Natural killer cell (primary cell): ENCODE measurements at regions not wholly inside any gene's neighbourhood (a gene's known extent, or its start where the extent isn't known, plus 50 kb on each side); places are given as distances from the start of the nearest gene placed in this dataset.
"Not testable (repeated sequence)": the region's sequence is repeated elsewhere in the genome, so short reads cannot be mapped to it uniquely, and the experiment has no call there.

Source experiments
- ATAC-seq, 3 donors: fragments of 150-1000 bp in 2 of 3; fragments of 200-7000 bp in 1 of 3; cut with Tn5 transposase; 1 replicate in 1 of 3; 2 replicates in 2 of 3; pipeline ENCODE4 v1.10.0; 2021; ENCODE audit warnings: mild to moderate bottlenecking in 2 of 3, moderate library complexity in 2 of 3
- DNase-seq, 2 donors: peaks; one replicate each; pipeline versions ENCODE4 v3.0.0 to v3.0.0-alpha.2; 2013 to 2021; ENCODE audit warnings: mixed read lengths in 1 of 2
- H3K27ac ChIP-seq: one replicate; pipeline ENCODE4 v1.5.1; 2013; ENCODE audit warnings: mild to moderate bottlenecking, low read length
- H3K27me3 ChIP-seq: one replicate; pipeline ENCODE4 v1.6.1; 2013; ENCODE audit warnings: low read length; ENCODE audit not compliant: control insufficient read depth, insufficient read depth
- H3K36me3 ChIP-seq: one replicate; pipeline ENCODE4 v1.6.1; 2013; ENCODE audit warnings: low read length; ENCODE audit not compliant: control insufficient read depth, insufficient read depth
- H3K4me1 ChIP-seq: one replicate; pipeline ENCODE4 v1.6.1; 2013; ENCODE audit warnings: low read length; ENCODE audit not compliant: control insufficient read depth, insufficient read depth
- H3K4me3 ChIP-seq: one replicate; pipeline ENCODE4 v1.5.1; 2013; ENCODE audit warnings: low read length
- H3K9me3 ChIP-seq: one replicate; pipeline ENCODE4 v1.6.1; 2013; ENCODE audit warnings: low read length; ENCODE audit not compliant: control insufficient read depth, insufficient read depth
- H3K27ac Mint-ChIP-seq, 2 donors: one replicate each; pipeline ENCODE4 v1.8.0; 2022; ENCODE audit warnings: mild to moderate bottlenecking in 2 of 2, mixed read lengths in 2 of 2, moderate library complexity in 1 of 2
- H3K27me3 Mint-ChIP-seq, 2 donors: one replicate each; pipeline ENCODE4 v1.8.0; 2022; ENCODE audit warnings: low read depth in 2 of 2, mixed read lengths in 2 of 2
- H3K36me3 Mint-ChIP-seq: one replicate; pipeline ENCODE4 v1.8.0; 2022; ENCODE audit warnings: mixed read lengths
- H3K4me1 Mint-ChIP-seq, 2 donors: one replicate each; pipeline ENCODE4 v1.8.0; 2022; ENCODE audit warnings: mixed read lengths in 2 of 2
- H3K4me3 Mint-ChIP-seq: one replicate; pipeline ENCODE4 v1.8.0; 2022; ENCODE audit warnings: mild to moderate bottlenecking, moderate library complexity, mixed read lengths
- H3K9me3 Mint-ChIP-seq, 2 donors: one replicate each; pipeline ENCODE4 v1.8.0; 2022; ENCODE audit warnings: mixed read lengths in 2 of 2
- CTCF ChIP-seq: fragments of 200-600 bp; IDR thresholded peaks from one replicate; pipeline ENCODE4 v1.8.0; 2022; ENCODE audit warnings: antibody characterized with exemption
- WGBS: methylation state at CpG from one replicate; pipeline ENCODE4 v1.1.7; 2013; ENCODE audit warnings: missing lambda C conversion rate; ENCODE audit not compliant: insufficient coverage; 5-methylcytosine and 5-hydroxymethylcytosine counted together
- intact Hi-C: fragments of 100-400 bp; cut with micrococcal nuclease; formaldehyde crosslinking; loops from one replicate; pipeline ENCODE4 v1.14.2; 2022

GRCh38 chr13:103605546-103606326, 539.5 kb upstream of the SLC10A2 start:
- Histone ChIP-seq H3K4me3 (no peak overlapping the region), H3K9me3 (no peaks in the 10 kb centered on the region), H3K36me3 (no peaks in the 10 kb centered on the region), H3K4me1 (no peaks in the 10 kb centered on the region), H3K27me3 (no peaks in the 10 kb centered on the region), H3K27ac (no peak overlapping the region)
- intact Hi-C loops: no loop called here
- no peak overlapping the region for H3K27ac Mint-ChIP-seq
- H3K27me3 Mint-ChIP-seq: no peaks in the 10 kb centered on the region
- ATAC-seq: no peak
- WGBS: 91% methylated on average over 15 of the region's 16 CpGs
- DNase-seq: no peak
- TF ChIP-seq CTCF: no peak
- H3K36me3 Mint-ChIP-seq: no peaks in the 10 kb centered on the region
- no peak overlapping the region for H3K4me3 Mint-ChIP-seq
- H3K4me1 Mint-ChIP-seq: no peaks in the 10 kb centered on the region
- H3K9me3 Mint-ChIP-seq: peaks cover 10 to 18% of the 10 kb centered on the region in 2 donors

GRCh38 chr13:103599870-103600269, 533.7 kb upstream of the SLC10A2 start:
- H3K27me3 ChIP-seq, H3K36me3 ChIP-seq, H3K4me3 Mint-ChIP-seq, H3K36me3 Mint-ChIP-seq, H3K4me3 ChIP-seq, H3K4me1 ChIP-seq, H3K27me3 Mint-ChIP-seq, H3K27ac Mint-ChIP-seq, H3K27ac ChIP-seq, DNase-seq, H3K4me1 Mint-ChIP-seq, ATAC-seq, intact Hi-C loops, H3K9me3 ChIP-seq: not testable (repeated sequence)
- 93% methylated on average over 26 of the region's 26 CpGs for WGBS
- H3K9me3 Mint-ChIP-seq: peaks cover 11 to 13% of the 10 kb centered on the region in 2 donors

- Histone ChIP-seq H3K27ac (no peak overlapping the region), H3K4me1 (no peaks in the 10 kb centered on the region), H3K36me3 (no peaks in the 10 kb centered on the region), H3K4me3 (no peak overlapping the region), H3K27me3 (no peaks in the 10 kb centered on the region), H3K9me3 (no peaks in the 10 kb centered on the region)
- Mint-ChIP-seq H3K36me3 (peaks cover 6% of the 10 kb centered on the region), H3K9me3 (peaks cover 12 to 13% of the 10 kb centered on the region in 2 donors), H3K27me3 (no peaks in the 10 kb centered on the region), H3K4me3 (no peak overlapping the region), H3K4me1 (no peaks in the 10 kb centered on the region), H3K27ac (no peak overlapping the region)
- TF ChIP-seq CTCF: no peak
- intact Hi-C loops: no loop called here
- DNase-seq: no peak
- no peak for ATAC-seq
These were observed 532.5 kb upstream of the SLC10A2 start for GRCh38 chr13:103598671-103599070.

GRCh38 chr13:103573446-103573845, 507.2 kb upstream of the SLC10A2 start:
- H3K9me3 Mint-ChIP-seq: peaks cover 9 to 10% of the 10 kb centered on the region in 2 donors
- WGBS: 87% methylated on average over 4 of the region's 4 CpGs
- no peak overlapping the region for H3K27ac ChIP-seq
- H3K4me3 ChIP-seq: no peak overlapping the region
- no peak for ATAC-seq
- H3K36me3 ChIP-seq: no peaks in the 10 kb centered on the region
- no peak for DNase-seq
- no peak overlapping the region for H3K27ac Mint-ChIP-seq
- no peaks in the 10 kb centered on the region for H3K36me3 Mint-ChIP-seq
- no peak for TF ChIP-seq CTCF
- peaks cover 11% of the 10 kb centered on the region for H3K9me3 ChIP-seq
- H3K27me3 ChIP-seq: no peaks in the 10 kb centered on the region
- intact Hi-C loops: no loop called here
- H3K4me1 ChIP-seq: no peaks in the 10 kb centered on the region
- no peaks in the 10 kb centered on the region for H3K4me1 Mint-ChIP-seq
- no peak overlapping the region for H3K4me3 Mint-ChIP-seq
- H3K27me3 Mint-ChIP-seq: no peaks in the 10 kb centered on the region
